GM13976 (cell line): ENCODE measurements at regions not wholly inside any gene's neighbourhood (a gene's known extent, or its start where the extent isn't known, plus 50 kb on each side); places are given as distances from the start of the nearest gene placed in this dataset.

Experiments
- DNase-seq: peaks from one replicate; pipeline ENCODE4 v3.0.0; 2012; ENCODE audit warnings: low spot score
- CTCF ChIP-seq: IDR thresholded peaks from 2 replicates; pipeline ENCODE4 v1.5.1; 2012; ENCODE audit warnings: borderline replicate concordance, mild to moderate bottlenecking; ENCODE audit not compliant: insufficient read depth; ENCODE audit errors: extremely low read depth, missing control alignments, control extremely low read depth
- in situ Hi-C: fragments of 300-500 bp; cut with MboI; formaldehyde crosslinking; loops from one replicate; pipeline ENCODE4 v1.12.0; 2022; ENCODE audit warnings: low sequenced_read_pairs, mixed read lengths, inconsistent platforms; ENCODE audit not compliant: unreplicated experiment

GRCh38 chr4:126267689-126268088, 952.9 kb downstream of the FAT4 start:
- in situ Hi-C loops = no loop called here
- TF ChIP-seq CTCF = no peak
- no peak for DNase-seq

GRCh38 chr4:126268106-126268505, 953.4 kb downstream of the FAT4 start:
- no peak for DNase-seq
- TF ChIP-seq CTCF = no peak
- in situ Hi-C loops = no loop called here

- in situ Hi-C loops = no loop called here
- no peak for TF ChIP-seq CTCF
- no peak for DNase-seq
These were observed 954.4 kb downstream of the FAT4 start for GRCh38 chr4:126269106-126269505.

- no peak for DNase-seq
- no peak for TF ChIP-seq CTCF
- in situ Hi-C loops = no loop called here
These were observed 956.5 kb downstream of the FAT4 start for GRCh38 chr4:126271292-126271691.

GRCh38 chr4:126273746-126274145, 959.0 kb downstream of the FAT4 start:
- in situ Hi-C loops = no loop called here
- no peak for DNase-seq
- TF ChIP-seq CTCF = no peak

GRCh38 chr4:126291886-126292285, 977.1 kb downstream of the FAT4 start:
- in situ Hi-C loops = no loop called here
- TF ChIP-seq CTCF = no peak
- no peak for DNase-seq

- in situ Hi-C loops = no loop called here
- no peak for DNase-seq
- no peak for TF ChIP-seq CTCF
These were observed 983.5 kb downstream of the FAT4 start for GRCh38 chr4:126298271-126298670.
